K562 (cell line): ENCODE measurements at regions not wholly inside any gene's neighbourhood (a gene's known extent, or its start where the extent isn't known, plus 50 kb on each side); places are given as distances from the start of the nearest gene placed in this dataset.

Experiments
- ATAC-seq: fragments of 200-7000 bp; cut with Tn5 transposase; 3 replicates; pipeline ENCODE4 v1.9.1; 2020; ENCODE audit warnings: moderate library complexity
- BruUV-seq: library from RNA; stranded (reverse); fragments of 400-500 nt; replicated peaks from 2 replicates; lab custom pipeline; 2021; lab: Mats Ljungman, UMichigan
- CTCF ChIA-PET: fragments of 300-600 bp; formaldehyde crosslinking; extraction: SDS; loops from one replicate; lab custom pipeline; 2021; ENCODE audit warnings: low intra/inter-chr PET ratio; lab: Yijun Ruan, JAX
- POLR2A ChIA-PET: fragments of 300-600, 350-650 bp; sonication (Branson Sonifier 250); formaldehyde crosslinking; extraction: SDS; loops from one replicate; lab custom pipeline; 2021; ENCODE audit warnings: antibody characterized with exemption, inconsistent platforms; lab: Yijun Ruan, JAX
- DNase-seq, 4 experiments: peaks; one replicate each; pipeline versions ENCODE4 v3.0.0 to v3.0.0-alpha.2; 2011 to 2018; ENCODE audit warnings: low spot score in 3 of 4, mixed read lengths in 3 of 4; ENCODE audit errors: extremely low read depth in 1 of 4
- FAIRE-seq: peaks from 2 replicates; lab custom pipeline; 2011; peaks lifted over from hg19 to GRCh38; lab: Jason Lieb, UNC
- H2AFZ ChIP-seq: 2 replicates; pipeline ENCODE4 v1.6.0; 2011; ENCODE audit warnings: low read depth, low read length, control low read depth, inconsistent platforms
- H3K27ac ChIP-seq: fragments of 200-600 bp; 3 replicates; pipeline ENCODE4 v1.8.0; 2011; ENCODE audit warnings: low read depth, mild to moderate bottlenecking, control low read depth, inconsistent platforms, low read length, moderate library complexity, mixed read lengths; ENCODE audit errors: extremely low read depth
- H3K27me3 ChIP-seq, 2 experiments: fragments of 300-600 bp in 1 of 2; 2 replicates in 1 of 2; 3 replicates in 1 of 2; pipeline versions ENCODE4 v1.6.0 to v1.8.0; 2011; ENCODE audit warnings: inconsistent platforms in 2 of 2, low read length in 2 of 2, mild to moderate bottlenecking in 1 of 2, mixed read lengths in 1 of 2, moderate library complexity in 1 of 2; ENCODE audit not compliant: control insufficient read depth in 2 of 2, insufficient read depth in 2 of 2
- H3K36me3 ChIP-seq: fragments of 300-600 bp; 3 replicates; pipeline ENCODE4 v1.8.0; 2011; ENCODE audit warnings: mild to moderate bottlenecking, low read length, inconsistent platforms; ENCODE audit not compliant: control insufficient read depth, insufficient read depth
- H3K4me1 ChIP-seq, 2 experiments: fragments of 200-600 bp in 1 of 2; replicated peaks in 1 of 2; 2 replicates in 1 of 2; 3 replicates in 1 of 2; pipeline versions ENCODE4 v1.5.1 to v1.8.0; 2011; ENCODE audit warnings: inconsistent platforms in 2 of 2, low read length in 2 of 2, mild to moderate bottlenecking in 1 of 2, mixed read lengths in 1 of 2, moderate library complexity in 1 of 2; ENCODE audit not compliant: control insufficient read depth in 2 of 2, insufficient read depth in 2 of 2
- H3K4me2 ChIP-seq: 2 replicates; pipeline ENCODE4 v1.6.1; 2011; ENCODE audit warnings: low read length, control low read depth, inconsistent platforms, mixed read lengths; ENCODE audit not compliant: insufficient read depth
- H3K4me3 ChIP-seq: fragments of 200-600 bp; sonication (generic), shearing (Covaris generic); 2 replicates; pipeline ENCODE4 v1.5.1; 2016; ENCODE audit warnings: control low read depth, inconsistent platforms
- H3K79me2 ChIP-seq: fragments of 200-600 bp; 3 replicates; pipeline ENCODE4 v1.8.0; 2011; ENCODE audit warnings: low read length, inconsistent platforms; ENCODE audit not compliant: control insufficient read depth, insufficient read depth
- H3K9ac ChIP-seq, 2 experiments: 2 replicates each; pipeline versions ENCODE4 v1.6.0 to v1.6.1; 2011; ENCODE audit warnings: low read depth in 2 of 2, low read length in 2 of 2, control low read depth in 1 of 2, inconsistent platforms in 1 of 2, mild to moderate bottlenecking in 1 of 2, mixed read lengths in 1 of 2; ENCODE audit not compliant: insufficient read depth in 1 of 2
- H3K9me1 ChIP-seq: one replicate; pipeline ENCODE4 v1.6.0; 2011; ENCODE audit warnings: inconsistent platforms, mild to moderate bottlenecking, low read length, moderate library complexity; ENCODE audit not compliant: control insufficient read depth, insufficient read depth
- H3K9me3 ChIP-seq: replicated peaks from 2 replicates; pipeline ENCODE4 v1.5.1; 2011; ENCODE audit warnings: low read depth, low read length, inconsistent platforms; ENCODE audit not compliant: control insufficient read depth, insufficient read depth
- H4K20me1 ChIP-seq: replicated peaks from 2 replicates; pipeline ENCODE4 v1.6.1; 2011; ENCODE audit warnings: low read length, inconsistent platforms, mixed read lengths; ENCODE audit not compliant: control insufficient read depth, insufficient read depth
- CBFA2T3 ChIP-seq: fragments of 450-650 bp; IDR thresholded peaks from 2 replicates; pipeline ENCODE4 v1.6.1; 2017
- L3MBTL2 ChIP-seq: fragments of 450-650 bp; IDR thresholded peaks from 2 replicates; pipeline ENCODE4 v1.6.1; 2016; ENCODE audit warnings: mild to moderate bottlenecking, moderate library complexity
- MGA ChIP-seq: fragments of 450-650 bp; IDR thresholded peaks from 2 replicates; pipeline ENCODE4 v1.6.1; 2016; ENCODE audit warnings: mild to moderate bottlenecking, moderate library complexity
- PREB ChIP-seq: sonication (generic); formaldehyde crosslinking; IDR thresholded peaks from 2 replicates; pipeline ENCODE4 v1.8.1; 2023; ENCODE audit warnings: mild to moderate bottlenecking, missing genetic modification reagents
- WGBS: fragments of 100-300 bp; shearing (Covaris generic); methylation state at CpG from one replicate; pipeline ENCODE4 v1.1.6; 2016; ENCODE audit warnings: low coverage, mixed read lengths; ENCODE audit not compliant: insufficient coverage; ENCODE audit errors: missing lambda C conversion rate; 5-methylcytosine and 5-hydroxymethylcytosine counted together
- in situ Hi-C: fragments of 300-500 bp; cut with MboI; formaldehyde crosslinking; loops from 4 replicates; pipeline ENCODE4 v1.15.0; 2018; ENCODE audit warnings: inconsistent platforms, mixed read lengths
- intact Hi-C: fragments of 100-400 bp; cut with micrococcal nuclease; formaldehyde crosslinking; loops from 2 replicates; pipeline ENCODE4 v1.14.2; 2022

GRCh38 chr1:109814223-109814622 is 50.5 kb upstream of the EPS8L3 start:
- in situ Hi-C loops, result no loop called here

More at GRCh38 chr1:109814223-109814622, 50.5 kb upstream of the EPS8L3 start:
- BruUV-seq, result no TSS peak
- H3K79me2 ChIP-seq, result no peaks in the 10 kb centered on the region
- H3K27ac ChIP-seq, result no peak overlapping the region
- FAIRE-seq (no peak), ATAC-seq (no peak), DNase-seq (peak in 1 of 4 experiments; percentile 4)
- 48% methylated on average over 5 of the region's 5 CpGs for WGBS
- H3K4me1 ChIP-seq, result peaks cover 13 to 22% of the 10 kb centered on the region in 2 experiments
- ChIA-PET CTCF (no interaction called here), POLR2A (interaction anchor here (0.6 to 2.6 kb wide), 7 partner anchors 8 to 172 kb away, joined by 3 to 12 read pairs (median 4); no protein-coding TSS in a partner anchor)
- no peaks in the 10 kb centered on the region for H3K36me3 ChIP-seq
- intact Hi-C loops, result no loop called here
- no peaks in the 10 kb centered on the region for H4K20me1 ChIP-seq
- no peaks in the 10 kb centered on the region for H3K27me3 ChIP-seq
- no peak overlapping the region for H3K4me2 ChIP-seq
- H2AFZ ChIP-seq, result peak overlapping the region; percentile 58
- H3K9me1 ChIP-seq, result no peaks in the 10 kb centered on the region
- no peak overlapping the region for H3K4me3 ChIP-seq
- TF ChIP-seq L3MBTL2 (peak; percentile 34; the same call in 1 of the 2 replicates), MGA (peak; percentile 70), CBFA2T3 (0 out of 2 replicates have a peak, but pooled peaks have one; percentile 6), PREB (no peak)
- no peak overlapping the region for H3K9ac ChIP-seq
- H3K9me3 ChIP-seq, result peaks cover 5% of the 10 kb centered on the region; the same call in 1 of the 2 replicates
